G401 (cell line): ENCODE measurements at regions not wholly inside any gene's neighbourhood (a gene's known extent, or its start where the extent isn't known, plus 50 kb on each side); places are given as distances from the start of the nearest gene placed in this dataset.

ENCODE experiments used
- DNase-seq: peaks from one replicate; pipeline ENCODE4 v3.0.0-alpha.2; 2015; ENCODE audit warnings: low spot score
- in situ Hi-C: cut with HindIII; loops from 2 replicates; pipeline ENCODE4 v1.10.0; 2016; ENCODE audit warnings: low sequenced_read_pairs, mixed read lengths

DNA sequence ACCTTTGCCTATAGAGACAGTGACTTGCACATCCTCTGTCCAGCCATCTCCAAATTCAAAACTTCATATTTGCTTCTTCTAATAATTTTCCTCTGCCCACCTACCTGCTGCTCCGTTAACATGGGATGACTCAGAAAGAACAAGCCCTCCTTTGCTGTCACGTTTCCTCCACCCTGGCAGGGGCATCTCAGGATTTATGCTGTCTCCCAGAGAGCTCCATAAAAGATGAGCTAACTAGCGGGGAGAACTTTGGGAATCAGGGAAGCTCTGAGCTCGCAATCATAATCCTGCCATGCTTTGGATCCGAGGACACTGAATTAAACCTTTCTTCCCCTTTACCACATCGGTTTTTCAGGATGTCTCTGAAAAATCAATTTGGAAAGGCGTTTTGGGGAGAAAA is 78.4 kb upstream of the FSTL4 start:
- no peak for DNase-seq
- in situ Hi-C loops, result no loop called here

DNA sequence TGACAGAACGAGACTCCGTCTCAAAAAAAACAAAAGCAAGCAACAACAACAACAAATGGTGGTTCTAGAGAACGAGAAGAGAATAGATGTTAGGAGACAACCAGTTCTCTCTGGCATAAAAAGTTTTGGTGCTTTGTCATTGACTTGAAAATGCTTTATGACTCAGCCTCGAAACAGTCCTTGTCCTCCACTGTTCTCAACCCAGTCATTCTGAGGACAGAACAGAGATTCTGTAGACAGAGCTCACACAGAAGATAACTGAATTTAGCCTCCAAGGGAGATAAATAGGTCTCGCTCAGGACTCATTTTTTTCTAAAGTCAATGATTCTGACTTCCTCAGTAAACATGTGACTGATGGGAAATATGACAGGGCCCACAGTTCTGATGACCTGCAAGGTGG is 76.0 kb upstream of the FSTL4 start:
- in situ Hi-C loops, result no loop called here
- DNase-seq, result no peak

DNA sequence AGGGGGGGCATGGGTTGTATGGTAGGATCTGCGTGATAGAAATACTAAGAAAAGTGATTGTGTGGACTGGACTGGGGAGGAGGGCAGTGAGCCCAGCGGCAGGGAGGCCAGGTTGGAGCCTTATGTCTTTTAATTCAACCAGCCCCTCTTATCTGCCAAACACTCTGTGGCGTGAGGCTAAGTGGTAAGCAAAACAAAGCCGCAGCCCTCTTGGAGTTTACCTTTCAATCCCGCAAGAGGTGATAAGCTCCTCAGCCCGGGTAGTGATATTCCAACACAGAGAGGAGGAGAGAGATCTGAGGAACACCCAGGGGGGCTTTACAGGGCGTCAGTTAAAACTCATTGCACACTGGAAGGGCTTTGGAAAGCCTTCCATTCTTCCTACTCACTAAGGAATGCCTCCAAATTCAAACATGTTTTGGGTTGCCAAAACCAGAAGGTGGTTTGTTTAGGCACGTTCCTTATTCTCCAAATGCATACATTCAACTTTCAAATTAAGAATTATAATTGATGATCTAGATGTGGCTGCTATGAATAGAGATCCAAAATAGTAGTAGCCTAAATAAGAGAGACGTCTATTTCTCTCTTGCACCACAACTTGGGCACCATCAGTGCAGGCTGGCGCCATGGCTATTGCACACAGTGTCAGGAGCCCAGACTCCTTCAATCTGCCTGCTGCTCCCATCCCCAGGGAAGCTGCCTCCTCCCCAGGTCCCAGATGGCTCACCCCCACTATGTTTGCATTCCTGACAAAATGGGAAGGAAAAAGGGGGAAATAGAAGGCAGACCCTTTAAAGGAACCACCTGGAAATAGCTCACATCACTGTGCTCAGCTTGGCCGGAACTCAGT is 75.1 kb upstream of the FSTL4 start:
- in situ Hi-C loops, result no loop called here
- DNase-seq, result no peak

DNA sequence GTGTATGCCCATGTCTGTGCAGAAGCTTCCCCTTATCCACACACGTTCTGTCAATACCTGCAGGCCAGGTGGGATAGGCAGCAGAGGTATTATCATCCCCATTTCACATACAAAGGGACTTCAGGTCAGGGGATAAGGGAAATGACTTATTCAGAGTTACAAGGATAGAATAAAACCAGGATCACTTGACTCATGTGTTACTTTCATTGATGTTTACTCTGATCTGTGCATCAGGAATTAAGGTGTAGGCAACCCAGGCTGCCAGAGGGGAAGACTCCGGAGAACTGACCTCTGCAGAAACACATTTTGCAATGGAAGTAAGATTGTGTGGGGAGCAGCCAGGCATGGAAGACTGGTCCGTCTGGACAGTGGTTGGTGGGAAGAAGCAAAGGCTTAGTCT is 74.2 kb upstream of the FSTL4 start:
- DNase-seq, result no peak
- in situ Hi-C loops, result no loop called here

DNA sequence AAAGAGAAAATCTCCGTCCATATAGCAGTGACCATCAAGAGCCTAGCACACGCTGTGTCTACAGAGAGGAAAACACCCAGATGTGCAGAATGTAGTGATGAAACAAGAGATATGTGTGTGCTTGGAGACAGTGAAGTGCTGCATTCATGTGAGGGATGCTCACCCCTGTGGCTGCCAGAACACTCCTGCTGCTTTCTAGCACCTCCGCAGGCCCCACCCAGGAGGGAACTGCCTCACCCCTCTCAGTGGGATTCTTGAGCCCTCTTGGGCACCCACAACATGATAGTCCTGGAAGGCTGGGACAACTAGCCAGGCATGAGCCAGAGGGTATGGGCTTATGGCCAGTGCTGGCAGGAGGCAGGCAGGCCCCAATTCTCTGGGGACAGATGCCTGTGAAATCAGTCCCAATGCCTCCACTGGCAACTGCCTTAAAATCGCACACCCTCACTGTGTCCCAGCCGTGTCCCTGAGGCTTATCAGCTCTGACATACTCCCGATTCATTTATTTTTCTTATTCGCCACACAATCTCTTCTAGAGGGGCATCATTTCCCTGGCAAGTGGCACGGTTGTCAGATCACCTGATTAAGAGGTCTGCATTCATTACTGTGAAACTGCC is 73.2 kb upstream of the FSTL4 start:
- DNase-seq, result no peak
- in situ Hi-C loops, result no loop called here

- no peak for DNase-seq
- in situ Hi-C loops, result no loop called here
These were observed 71.6 kb upstream of the FSTL4 start for GRCh38 chr5:133683646-133684596.

DNA sequence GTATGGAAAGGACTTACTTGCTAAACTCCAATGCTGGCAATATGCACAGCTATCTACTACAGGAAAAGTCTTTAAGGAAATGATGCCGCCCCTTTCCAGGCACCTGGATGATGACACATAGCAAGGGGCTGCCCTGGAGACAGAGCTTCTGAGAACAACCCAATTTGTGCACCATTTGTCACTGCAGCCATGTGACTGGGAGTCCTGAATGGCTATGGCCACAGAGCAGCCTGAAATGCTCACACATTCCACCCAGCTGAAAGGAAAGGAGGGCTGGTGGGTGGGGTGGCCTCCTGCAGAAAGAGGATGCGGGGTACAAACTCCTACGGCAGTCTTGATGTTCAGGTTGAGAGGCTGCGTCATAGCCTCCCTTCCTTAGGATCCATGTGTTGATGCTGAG is 70.1 kb upstream of the FSTL4 start:
- in situ Hi-C loops, result no loop called here
- no peak for DNase-seq

DNA sequence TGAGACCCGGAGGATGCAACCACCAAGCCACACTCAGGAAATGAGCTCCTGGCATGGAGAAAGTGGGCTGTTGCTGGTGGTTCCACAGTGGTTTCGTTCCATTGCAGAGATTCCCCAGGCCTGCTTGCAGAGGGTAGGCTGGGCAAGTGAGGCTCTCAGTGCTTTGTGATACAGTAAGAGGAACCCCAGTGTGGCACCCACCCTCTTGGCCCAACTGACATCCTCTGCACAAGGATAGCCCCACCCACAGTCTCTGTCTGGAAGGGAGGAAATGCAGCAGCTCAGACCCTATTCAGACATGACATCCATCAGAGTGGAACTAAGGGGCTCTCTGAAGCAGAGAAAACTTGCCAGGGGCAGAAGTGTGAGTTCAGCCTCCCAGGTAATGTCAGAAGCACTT is 69.6 kb upstream of the FSTL4 start:
- no peak for DNase-seq
- in situ Hi-C loops, result no loop called here

DNA sequence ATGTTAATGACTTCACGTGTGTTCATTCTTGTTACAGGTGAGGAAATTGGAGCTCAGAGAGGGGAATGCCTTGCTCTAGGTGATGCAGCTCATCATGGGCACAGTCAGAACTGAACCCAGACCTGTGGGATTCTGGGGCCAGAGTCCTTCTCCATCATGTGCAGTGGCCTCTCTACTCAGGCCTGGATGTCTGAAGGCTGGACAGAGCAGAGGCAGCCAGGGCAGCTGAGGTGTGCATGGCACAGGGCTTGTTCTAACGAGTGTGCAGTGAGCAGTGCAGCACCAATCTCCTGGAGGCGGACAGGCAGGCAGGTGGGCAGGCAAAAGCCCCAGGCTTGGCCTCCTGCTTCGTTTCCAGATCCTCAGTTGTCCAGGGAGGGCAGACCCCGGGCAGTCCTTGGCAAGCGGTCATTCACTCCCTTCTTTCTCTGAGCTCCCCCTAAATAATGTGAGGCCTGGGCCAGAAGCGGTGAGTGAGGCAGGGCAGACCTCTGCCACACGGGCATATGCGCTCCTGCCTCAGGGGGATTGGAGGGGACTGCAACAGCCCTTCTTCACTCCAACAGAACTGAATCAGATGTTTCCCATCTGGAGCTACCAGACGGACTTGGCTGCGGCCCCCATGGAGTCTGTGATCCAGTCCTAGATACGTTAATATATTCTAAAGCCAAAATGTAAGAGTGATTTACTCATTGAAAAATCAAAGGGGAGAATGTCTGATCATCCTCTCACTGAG is 68.7 kb upstream of the FSTL4 start:
- in situ Hi-C loops, result no loop called here
- no peak for DNase-seq

DNA sequence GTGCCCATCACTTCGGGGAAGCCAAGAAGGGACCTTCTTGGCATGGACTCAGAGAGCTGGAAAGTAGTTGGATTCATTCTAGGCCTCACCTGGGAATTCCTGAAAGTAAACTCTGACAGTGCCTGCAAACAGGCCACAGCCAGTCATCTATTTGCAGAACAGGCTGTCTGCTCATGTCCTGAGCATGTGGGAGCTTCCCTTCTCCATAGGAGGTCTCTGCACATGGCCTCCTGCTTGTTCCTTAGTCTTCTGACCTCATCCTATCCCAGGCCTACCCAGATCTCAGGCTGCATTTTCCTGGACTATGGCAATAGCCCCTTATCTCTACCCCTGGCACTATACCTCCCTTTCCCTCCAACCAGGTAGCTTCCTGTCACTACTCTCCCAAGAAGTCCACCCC is 67.2 kb upstream of the FSTL4 start:
- in situ Hi-C loops, result no loop called here
- DNase-seq, result no peak

- in situ Hi-C loops, result no loop called here
- DNase-seq, result peak; percentile 54
These were observed 63.2 kb upstream of the FSTL4 start for GRCh38 chr5:133675376-133676154.

DNA sequence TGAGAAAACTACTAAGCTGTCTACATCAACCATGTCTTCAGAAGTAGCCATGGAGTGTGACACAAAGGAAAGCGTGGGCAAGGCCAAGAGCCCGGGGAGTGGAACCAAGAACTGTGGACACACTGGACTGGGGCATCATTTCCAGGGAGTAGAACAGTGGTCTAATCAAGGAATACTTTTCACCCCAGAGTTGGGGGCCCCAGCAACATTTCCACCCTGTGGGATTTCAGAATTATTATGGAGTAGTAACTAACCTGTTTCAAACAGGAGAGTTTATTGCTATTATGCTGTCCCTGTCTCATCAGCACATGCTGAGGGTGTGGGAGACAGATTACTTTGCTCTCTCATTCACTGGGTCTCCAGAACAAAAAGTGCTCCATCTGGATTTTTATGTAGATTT is 58.0 kb upstream of the FSTL4 start:
- no peak for DNase-seq
- in situ Hi-C loops, result no loop called here

- in situ Hi-C loops, result no loop called here
- no peak for DNase-seq
These were observed 57.1 kb upstream of the FSTL4 start for GRCh38 chr5:133669472-133669871.

DNA sequence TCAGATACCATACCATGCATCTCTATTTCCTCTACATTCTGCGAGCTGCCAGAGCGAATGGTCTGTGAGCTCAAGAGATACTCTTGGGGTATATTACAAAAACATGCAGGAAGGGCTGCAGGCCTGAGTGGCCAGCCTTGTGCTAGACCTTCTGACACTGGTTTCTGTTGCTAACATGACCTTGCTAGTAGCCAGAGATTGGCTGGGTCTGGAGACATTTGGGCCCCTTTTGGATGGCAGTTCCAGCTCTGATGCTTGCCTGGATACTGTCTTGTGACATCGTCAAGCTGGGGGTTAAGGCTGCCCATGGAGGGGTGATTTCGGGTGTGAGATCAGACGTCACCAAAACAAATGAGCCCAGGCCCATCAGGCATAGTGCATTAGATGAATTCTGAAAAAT is 56.1 kb upstream of the FSTL4 start:
- no peak for DNase-seq
- in situ Hi-C loops, result no loop called here

DNA sequence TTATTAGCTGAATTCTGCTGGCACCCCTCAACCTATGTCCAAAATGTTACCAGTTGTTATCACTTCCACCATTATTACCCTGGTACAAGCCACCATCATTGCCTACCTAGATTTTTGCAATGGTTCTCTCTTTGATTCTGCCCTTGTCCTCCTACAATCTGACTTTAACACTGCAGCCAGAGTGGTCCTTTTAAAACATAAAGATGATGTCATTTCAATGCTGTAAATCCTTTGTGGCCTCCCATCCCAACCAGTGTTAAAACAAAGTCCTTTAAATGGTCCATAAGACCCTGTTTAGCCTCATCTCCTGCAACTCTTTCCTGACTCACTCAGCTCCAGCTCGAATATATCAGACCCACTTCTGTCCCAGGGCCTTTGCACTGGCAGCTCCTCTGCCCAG is 54.9 kb upstream of the FSTL4 start:
- in situ Hi-C loops, result no loop called here
- no peak for DNase-seq

- in situ Hi-C loops, result no loop called here
- no peak for DNase-seq
These were observed 53.2 kb upstream of the FSTL4 start for GRCh38 chr5:133665571-133665970.

GRCh38 chr5:133664422-133664821 is 52.1 kb upstream of the FSTL4 start:
- in situ Hi-C loops, result no loop called here
- DNase-seq, result no peak

DNA sequence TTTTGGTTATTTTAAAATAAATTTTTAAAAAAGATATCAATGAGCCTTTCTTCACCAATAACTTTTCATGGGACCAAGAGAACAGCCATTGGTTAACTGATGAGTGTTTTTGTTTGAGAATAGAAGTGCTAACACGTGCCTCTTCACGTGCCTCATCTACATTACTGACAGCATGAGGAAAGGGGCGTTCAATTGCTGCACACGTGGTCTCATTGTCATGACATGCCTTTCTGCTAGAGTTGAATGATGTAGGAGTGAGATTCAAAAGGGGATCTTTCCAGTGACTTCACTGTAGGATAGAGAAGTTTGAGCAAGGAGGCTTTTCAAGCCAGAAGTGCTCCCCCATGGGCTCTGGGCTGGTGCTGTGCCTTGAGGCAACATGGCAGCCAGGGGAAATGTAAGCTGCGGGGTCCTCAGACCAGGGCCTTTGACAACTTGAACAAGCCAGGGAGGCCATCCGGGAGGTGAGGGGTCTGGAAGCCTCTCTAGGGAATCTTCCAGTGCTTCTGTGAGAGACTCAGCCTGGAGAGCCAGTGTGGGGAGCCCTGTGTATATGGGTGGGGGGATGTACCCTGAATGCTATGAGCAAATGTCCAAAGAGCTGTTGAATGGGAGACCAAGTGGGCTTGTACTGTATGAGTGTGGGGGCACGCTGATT is 51.2 kb upstream of the FSTL4 start:
- in situ Hi-C loops, result no loop called here
- DNase-seq, result no peak
